ENCODE measurements at regions not wholly inside any gene's neighbourhood (a gene's known extent, or its start where the extent isn't known, plus 50 kb on each side); places are given as distances from the start of the nearest gene placed in this dataset.

GRCh38 chr5:3102531-3102930, 351.1 kb upstream of the IRX2 start:
- H2AFZ ChIP-seq, result no peak overlapping the region
- H3K4me1 ChIP-seq (ENCODE audit: insufficient read depth), result peaks cover 77% of the 10 kb centered on the region
- no peaks in the 10 kb centered on the region for H3K36me3 ChIP-seq (ENCODE audit: insufficient read depth)
- no peak overlapping the region for H3K4me3 ChIP-seq
- TF ChIP-seq EZH2 (IDR thresholded peaks at IDR 0.05; ENCODE audit: low read depth, unreplicated experiment), result no peak
- TF ChIP-seq CREB1 (CRISPR knock-in tag; IDR thresholded peaks at IDR 0.05; ENCODE audit: low read depth), result no peak
- Mint-ChIP-seq H3K4me1 (peaks cover 79% of the 10 kb centered on the region), H3K9me3 (no peaks in the 10 kb centered on the region), H3K27ac (peak overlapping the region; percentile 92), H3K36me3 (ENCODE audit: low read depth) (no peaks in the 10 kb centered on the region; the same call in 2 of the 3 replicates), H3K4me3 (no peak overlapping the region; the same call in 2 of the 3 replicates), H3K27me3 (ENCODE audit: insufficient read depth, low read depth, poor library complexity) (peaks cover 41% of the 10 kb centered on the region)
- DNase-seq (ENCODE audit: low spot score), result no peak
- H3K79me2 ChIP-seq (replicated peaks; ENCODE audit: insufficient read depth), result no peaks in the 10 kb centered on the region
- no peaks in the 10 kb centered on the region for H4K20me1 ChIP-seq (replicated peaks; ENCODE audit: insufficient read depth)
- H3K9me2 ChIP-seq (ENCODE audit: insufficient read depth), result no peaks in the 10 kb centered on the region
- peaks cover 17% of the 10 kb centered on the region for H3F3A ChIP-seq (replicated peaks; ENCODE audit: low read depth)
- no peaks in the 10 kb centered on the region for H3K27me3 ChIP-seq (ENCODE audit: insufficient read depth)
- peak overlapping the region; percentile 88 for H3K27ac ChIP-seq (ENCODE audit: low read depth)
- H3K4me2 ChIP-seq, result peak overlapping the region; percentile 64
- no peak for ATAC-seq

- H2AFZ ChIP-seq, result no peak overlapping the region
- H3K79me2 ChIP-seq (replicated peaks; ENCODE audit: insufficient read depth), result no peaks in the 10 kb centered on the region
- no peaks in the 10 kb centered on the region for H3K9me2 ChIP-seq (ENCODE audit: insufficient read depth)
- H3K27ac Mint-ChIP-seq, result peak overlapping the region; percentile 92
- H4K20me1 ChIP-seq (replicated peaks; ENCODE audit: insufficient read depth), result no peaks in the 10 kb centered on the region
- no peaks in the 10 kb centered on the region; the same call in 2 of the 3 replicates for H3K9me3 Mint-ChIP-seq
- H3K4me1 Mint-ChIP-seq, result peaks cover 73% of the 10 kb centered on the region
- H3K36me3 Mint-ChIP-seq (ENCODE audit: low read depth), result no peaks in the 10 kb centered on the region; the same call in 2 of the 3 replicates
- no peaks in the 10 kb centered on the region for H3K27me3 ChIP-seq (ENCODE audit: insufficient read depth)
- H3K27me3 Mint-ChIP-seq (ENCODE audit: insufficient read depth, low read depth, poor library complexity), result peaks cover 44% of the 10 kb centered on the region
- H3K4me3 ChIP-seq, result no peak overlapping the region
- H3K36me3 ChIP-seq (ENCODE audit: insufficient read depth), result no peaks in the 10 kb centered on the region
- H3K4me1 ChIP-seq (ENCODE audit: insufficient read depth), result peaks cover 68% of the 10 kb centered on the region
- H3K4me3 Mint-ChIP-seq, result peak overlapping the region; percentile 31; the same call in 2 of the 3 replicates
- peak overlapping the region; percentile 88 for H3K27ac ChIP-seq (ENCODE audit: low read depth)
- peak overlapping the region; percentile 64 for H3K4me2 ChIP-seq
- H3F3A ChIP-seq (replicated peaks; ENCODE audit: low read depth), result peaks cover 17% of the 10 kb centered on the region
- ATAC-seq (peak; percentile 55), DNase-seq (ENCODE audit: low spot score) (peak; percentile 77)
- TF ChIP-seq STAT1 (IDR thresholded peaks at IDR 0.05; ENCODE audit: unreplicated experiment), result no peak
- TF ChIP-seq POLR2AphosphoS5 (IDR thresholded peaks at IDR 0.05; ENCODE audit: low read depth), result no peak
- no peak for TF ChIP-seq NANOG (IDR thresholded peaks at IDR 0.05; ENCODE audit: borderline replicate concordance)
- no peak for TF ChIP-seq ZNF114 (CRISPR knock-in tag; IDR thresholded peaks at IDR 0.05)
- no peak for TF ChIP-seq EZH2 (IDR thresholded peaks at IDR 0.05; ENCODE audit: low read depth, unreplicated experiment)
- TF ChIP-seq EZH2phosphoT487 (IDR thresholded peaks at IDR 0.05; ENCODE audit: unreplicated experiment), result no peak
- no peak for TF ChIP-seq ZNF462 (CRISPR knock-in tag; IDR thresholded peaks at IDR 0.05)
- TF ChIP-seq REST (IDR thresholded peaks at IDR 0.05; ENCODE audit: unreplicated experiment), result no peak
- TF ChIP-seq CTCF (conservative IDR thresholded peaks at IDR 0.05; ENCODE audit: low read depth in 2 of 2), result no peak
- TF ChIP-seq CREB1 (CRISPR knock-in tag; IDR thresholded peaks at IDR 0.05; ENCODE audit: low read depth), result no peak
- no peak for TF ChIP-seq ZNF331 (CRISPR knock-in tag; IDR thresholded peaks at IDR 0.05; ENCODE audit: low read depth)
Observed at GRCh38 chr5:3101561-3101960, 350.1 kb upstream of the IRX2 start.
